Fibroblast of skin of left biceps (primary cell): ENCODE measurements at regions not wholly inside any gene's neighbourhood (a gene's known extent, or its start where the extent isn't known, plus 50 kb on each side); places are given as distances from the start of the nearest gene placed in this dataset.

ENCODE experiments used
- DNase-seq, 2 experiments: peaks; one replicate each; pipeline ENCODE4 v3.0.0-alpha.2; 2013; ENCODE audit warnings: low read depth in 2 of 2

GRCh38 chr5:124584991-124585715, 161.3 kb downstream of the ZNF608 start:
- no peak for DNase-seq

GRCh38 chr5:124583469-124584350, 162.7 kb downstream of the ZNF608 start:
- peak; percentile 73 to 78 for DNase-seq

- DNase-seq, result no peak
Observed at GRCh38 chr5:124582561-124582840, 163.9 kb downstream of the ZNF608 start.

- DNase-seq, result peak; percentile 59 to 71
Observed at GRCh38 chr5:124581738-124582560, 164.5 kb downstream of the ZNF608 start.

- DNase-seq, result no peak
Observed at GRCh38 chr5:124580925-124581737, 165.3 kb downstream of the ZNF608 start.

GRCh38 chr5:124580512-124580911, 165.9 kb downstream of the ZNF608 start:
- no peak for DNase-seq

GRCh38 chr5:124576848-124577409, 169.5 kb downstream of the ZNF608 start:
- DNase-seq, result no peak

- no peak for DNase-seq
Observed at GRCh38 chr5:124575725-124576124, 170.7 kb downstream of the ZNF608 start.

- no peak for DNase-seq
Observed at GRCh38 chr5:124574521-124575436, 171.7 kb downstream of the ZNF608 start.

GRCh38 chr5:124572971-124573370, 173.5 kb downstream of the ZNF608 start:
- no peak for DNase-seq

- no peak for DNase-seq
Observed at GRCh38 chr5:124570285-124571035, 176.0 kb downstream of the ZNF608 start.

GRCh38 chr5:124566875-124567450, 179.5 kb downstream of the ZNF608 start:
- DNase-seq, result no peak

- DNase-seq, result no peak
Observed at GRCh38 chr5:124561451-124561850, 185.0 kb downstream of the ZNF608 start.

- DNase-seq, result no peak
Observed at GRCh38 chr5:124560370-124560769, 186.1 kb downstream of the ZNF608 start.

- no peak for DNase-seq
Observed at GRCh38 chr5:124557761-124558160, 188.7 kb downstream of the ZNF608 start.

- no peak for DNase-seq
Observed at GRCh38 chr5:124554746-124555578, 191.5 kb downstream of the ZNF608 start.

- DNase-seq, result no peak
Observed at GRCh38 chr5:124553911-124554310, 192.5 kb downstream of the ZNF608 start.

- no peak for DNase-seq
Observed at GRCh38 chr5:124552526-124552925, 193.9 kb downstream of the ZNF608 start.
